GM12872 (cell line): ENCODE measurements at regions not wholly inside any gene's neighbourhood (a gene's known extent, or its start where the extent isn't known, plus 50 kb on each side); places are given as distances from the start of the nearest gene placed in this dataset.

ENCODE experiments used
- CTCF ChIP-seq: IDR thresholded peaks from 3 replicates; pipeline ENCODE4 v1.5.1; 2011; ENCODE audit warnings: low read depth, mild to moderate bottlenecking, low read length, moderate library complexity; ENCODE audit not compliant: insufficient read depth

GRCh38 chr10:52368725-52369124 lies 54.6 kb downstream of the DKK1 start:
- no peak for TF ChIP-seq CTCF

- no peak for TF ChIP-seq CTCF
These were observed 62.7 kb downstream of the DKK1 start for GRCh38 chr10:52376694-52377354.

GRCh38 chr10:52378124-52378523 lies 64.0 kb downstream of the DKK1 start:
- TF ChIP-seq CTCF, result no peak

- TF ChIP-seq CTCF, result no peak
These were observed 65.2 kb downstream of the DKK1 start for GRCh38 chr10:52379287-52379686.

- TF ChIP-seq CTCF, result no peak
These were observed 69.0 kb downstream of the DKK1 start for GRCh38 chr10:52383088-52383487.

- TF ChIP-seq CTCF, result no peak
These were observed 73.7 kb downstream of the DKK1 start for GRCh38 chr10:52387744-52388143.

GRCh38 chr10:52390388-52390787 lies 76.3 kb downstream of the DKK1 start:
- no peak for TF ChIP-seq CTCF
